ENCODE measurements at regions not wholly inside any gene's neighbourhood (a gene's known extent, or its start where the extent isn't known, plus 50 kb on each side); places are given as distances from the start of the nearest gene placed in this dataset.
"Not testable (repeated sequence)": the region's sequence is repeated elsewhere in the genome, so short reads cannot be mapped to it uniquely, and the experiment has no call there.

DNA sequence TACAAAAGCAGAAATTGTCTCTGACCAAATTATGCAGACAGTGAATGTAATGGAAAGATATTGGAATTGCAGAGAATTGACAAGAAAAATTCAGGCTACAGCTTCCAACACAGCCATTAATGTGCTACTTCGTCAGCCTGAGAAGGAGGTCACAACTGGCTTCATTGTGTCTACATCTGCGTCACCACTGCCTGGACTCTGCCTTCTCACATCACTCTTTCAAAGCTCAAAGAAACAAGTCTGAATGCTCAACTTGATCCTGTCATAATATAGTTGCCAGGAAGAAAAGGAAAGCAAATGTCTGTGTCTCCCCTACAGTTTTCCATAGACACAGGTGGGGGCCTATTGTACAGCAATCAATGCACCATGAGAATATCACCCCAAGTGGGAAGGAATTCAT lies 806.5 kb upstream of the CDH10 start:
- no peak for DNase-seq (ENCODE audit: low read depth in 2 of 2)

DNA sequence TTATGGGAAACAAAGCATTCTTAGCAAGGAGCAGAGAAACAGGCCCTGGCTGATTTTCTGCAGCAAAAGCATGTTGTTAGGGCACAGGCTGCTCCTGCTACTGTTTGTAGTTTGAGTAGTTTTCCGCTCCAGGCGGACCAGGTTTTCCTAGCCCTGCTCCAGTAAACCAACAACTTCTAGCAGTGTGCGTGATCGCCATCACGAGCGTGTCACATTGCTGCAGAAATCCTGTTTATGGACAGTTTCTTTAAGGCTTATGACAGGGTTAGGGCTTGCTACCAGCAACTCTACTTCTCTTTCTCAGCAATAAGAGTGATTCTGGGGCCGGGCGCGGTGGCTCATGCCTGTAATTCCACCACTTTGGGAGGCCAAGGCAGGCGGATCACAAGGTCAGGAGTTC lies 803.9 kb upstream of the CDH10 start:
- DNase-seq (ENCODE audit: low read depth in 2 of 2), result no peak

DNA sequence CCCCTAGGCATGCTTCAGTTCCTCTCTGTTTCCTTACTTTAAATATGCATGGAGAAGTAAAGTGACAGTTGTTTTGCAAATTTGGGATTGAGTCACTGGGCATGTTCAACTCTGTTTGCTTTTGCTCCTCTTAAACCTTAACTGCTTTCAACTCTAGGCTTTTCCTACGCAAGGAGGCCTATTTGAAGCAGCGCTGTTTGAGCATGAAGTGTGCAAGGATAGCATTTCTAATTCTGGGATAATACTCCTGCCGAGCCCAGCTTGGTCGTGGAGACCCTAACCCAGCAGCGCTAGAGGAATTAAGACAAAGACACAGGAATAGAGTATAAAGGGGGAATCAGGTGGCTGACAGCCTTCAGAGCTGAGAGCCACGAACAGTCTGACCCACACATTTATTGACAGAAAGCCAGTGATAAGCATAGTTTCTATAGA lies 803.4 kb upstream of the CDH10 start:
- DNase-seq (ENCODE audit: low read depth in 2 of 2), result no peak

DNA sequence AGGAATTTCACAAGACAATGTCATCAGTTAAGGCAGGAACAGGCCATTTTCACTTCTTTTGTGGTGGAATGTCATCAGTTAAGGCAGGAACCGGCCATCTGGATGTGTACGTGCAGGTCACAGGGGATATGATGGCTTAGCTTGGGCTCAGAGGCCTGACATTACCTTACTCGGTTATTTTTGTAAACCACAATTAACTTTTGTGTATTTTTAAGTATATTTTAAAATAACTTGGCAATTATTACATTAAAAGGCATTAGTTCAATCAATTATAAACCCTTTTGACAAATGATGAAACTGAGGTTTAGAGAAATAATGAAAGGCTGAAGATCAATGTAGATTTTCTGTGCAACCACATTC lies 801.3 kb upstream of the CDH10 start:
- not testable (repeated sequence) for DNase-seq (ENCODE audit: low read depth in 2 of 2)

DNA sequence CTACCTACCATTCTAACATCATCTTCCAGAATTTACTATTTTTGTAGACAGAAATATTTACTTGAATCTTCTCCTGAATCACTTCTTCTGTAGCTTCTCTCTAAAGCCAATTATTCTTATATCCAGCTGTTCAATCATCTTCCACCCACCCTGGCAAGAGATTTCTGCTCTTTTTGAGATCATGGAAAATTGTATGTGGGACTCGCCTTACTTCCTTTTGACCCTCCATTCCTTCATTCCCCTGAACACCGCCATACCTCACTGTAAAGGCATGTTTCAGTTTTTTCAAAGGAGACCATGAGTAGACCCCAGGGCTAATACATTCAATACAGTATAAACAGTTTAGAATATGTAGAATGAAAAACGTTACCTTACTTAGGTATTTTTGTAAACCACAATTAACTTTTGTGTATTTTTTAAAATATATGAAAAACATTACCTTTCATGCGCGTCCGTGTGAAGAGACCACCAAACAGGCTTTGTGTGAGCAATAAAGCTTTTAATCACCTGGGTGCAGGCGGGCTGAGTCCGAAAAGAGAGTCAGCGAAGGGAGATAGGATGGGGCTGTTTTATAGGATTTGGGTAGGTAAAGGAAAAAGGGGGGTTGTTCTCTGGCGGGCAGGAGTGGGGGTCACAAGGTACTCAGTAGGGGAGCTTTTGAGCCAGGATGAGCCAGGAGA lies 800.7 kb upstream of the CDH10 start:
- DNase-seq (ENCODE audit: low read depth in 2 of 2), result not testable (repeated sequence)

DNA sequence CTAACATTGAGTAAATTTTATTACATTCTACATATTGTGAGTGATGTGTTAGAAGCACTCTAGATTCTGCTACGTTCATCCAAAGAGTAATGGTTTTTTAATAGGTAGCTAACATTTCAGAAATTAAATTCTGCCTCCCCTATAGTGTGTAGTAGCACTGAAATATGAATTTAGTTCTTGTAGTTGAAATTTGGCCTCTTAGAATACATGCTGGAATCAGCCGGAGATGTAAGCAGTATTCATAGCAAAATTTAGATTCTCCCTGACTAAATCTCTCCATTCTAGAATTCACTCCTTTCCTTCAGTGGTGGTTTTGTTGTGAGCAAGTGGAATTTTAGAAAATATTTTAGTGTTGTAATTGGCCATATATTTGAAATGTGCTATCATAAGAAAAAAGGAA lies 799.9 kb upstream of the CDH10 start:
- DNase-seq (ENCODE audit: low read depth in 2 of 2), result no peak

DNA sequence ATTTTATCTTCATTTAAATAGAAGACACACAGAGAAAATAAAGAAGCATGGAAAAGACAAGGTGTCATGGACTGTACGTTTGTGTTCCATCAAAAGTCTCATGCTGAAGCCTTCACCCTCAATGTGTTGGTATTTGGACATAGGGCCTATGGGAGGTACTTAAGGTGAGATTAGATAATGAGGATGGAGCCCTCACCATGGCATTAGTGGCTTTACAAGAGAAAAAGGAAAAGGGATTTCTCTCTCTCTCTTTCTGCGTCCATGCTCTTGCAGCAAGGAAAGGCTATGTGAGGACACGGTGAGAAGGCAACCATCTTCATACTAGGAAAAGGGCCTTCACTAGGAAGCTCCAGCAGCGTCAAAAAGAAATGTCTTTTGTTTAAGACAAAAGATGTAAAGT lies 797.0 kb upstream of the CDH10 start:
- no peak for DNase-seq (ENCODE audit: low read depth in 2 of 2)

DNA sequence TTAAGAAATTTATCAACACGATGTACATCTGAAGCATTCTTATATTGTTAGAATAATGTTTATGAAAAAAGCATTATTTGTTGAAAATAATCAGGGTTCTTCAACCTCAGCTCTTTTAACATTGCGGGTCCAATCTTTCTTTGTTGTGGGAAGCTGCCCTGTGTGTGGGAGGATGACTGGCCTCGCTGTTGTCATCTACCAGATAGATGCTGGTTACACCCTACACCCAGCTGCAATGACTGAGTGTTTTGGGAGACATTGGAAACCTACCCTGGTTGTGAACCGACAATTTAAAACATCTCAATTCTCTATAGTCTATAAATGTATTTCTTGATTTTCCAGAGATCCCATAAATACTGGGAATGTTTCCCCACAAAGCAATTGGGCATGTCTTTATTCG lies 794.2 kb upstream of the CDH10 start:
- DNase-seq (ENCODE audit: low read depth in 2 of 2), result no peak

DNA sequence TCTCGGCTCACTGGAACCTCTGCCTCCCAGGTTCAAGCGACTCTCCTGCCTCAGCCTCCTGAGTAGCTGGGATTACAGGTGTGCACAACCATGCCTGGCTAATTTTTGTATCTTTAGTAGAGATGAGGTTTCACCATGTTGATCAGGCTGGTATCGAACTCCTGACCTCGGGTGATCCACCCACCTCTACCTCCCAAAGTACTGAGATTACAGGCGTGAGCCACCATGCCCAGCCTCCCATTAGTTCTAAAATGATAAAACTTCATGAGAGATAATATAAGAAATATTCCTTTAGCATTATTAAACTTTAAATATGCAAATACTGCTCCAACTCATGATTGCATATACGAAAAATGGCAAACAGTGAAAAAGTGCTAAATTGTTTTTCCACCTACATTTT lies 793.6 kb upstream of the CDH10 start:
- DNase-seq (ENCODE audit: low read depth in 2 of 2), result not testable (repeated sequence)

DNA sequence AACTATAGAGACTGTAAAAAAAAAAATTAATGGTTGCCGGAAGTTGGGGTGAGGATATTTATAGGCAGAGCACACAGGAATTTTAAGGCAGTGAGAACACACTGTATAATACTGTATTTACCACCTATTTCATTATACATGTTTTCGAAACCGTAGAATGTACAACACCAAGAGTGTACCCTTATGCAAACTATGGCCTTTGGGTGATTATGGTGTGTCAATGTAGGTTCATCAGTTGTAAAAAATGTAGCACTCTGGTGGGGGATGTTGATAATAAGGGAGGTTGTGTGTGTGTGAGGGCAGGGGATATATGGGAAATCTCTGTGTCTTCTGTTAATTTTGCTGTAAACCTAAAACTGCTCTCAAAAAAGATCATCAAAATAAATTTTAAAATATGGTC lies 791.7 kb upstream of the CDH10 start:
- no peak for DNase-seq (ENCODE audit: low read depth in 2 of 2)

DNA sequence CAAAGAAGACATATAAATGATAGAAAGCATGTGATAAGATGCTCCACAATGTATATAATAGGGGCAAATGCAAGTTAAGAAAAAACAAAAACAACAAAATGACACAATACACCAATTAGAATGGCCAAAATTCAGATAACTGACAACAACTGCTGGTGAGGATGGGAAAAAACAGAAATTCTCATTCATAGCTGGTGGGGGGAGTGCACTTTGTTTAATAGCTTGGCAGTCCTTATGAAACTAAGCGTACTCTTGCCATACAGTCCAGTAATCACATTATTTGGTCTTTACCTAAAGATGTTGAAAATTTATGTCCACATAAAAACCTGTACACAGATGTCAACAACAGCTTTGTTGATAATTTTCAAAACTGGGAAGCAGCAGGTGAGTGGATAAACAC lies 791.1 kb upstream of the CDH10 start:
- no peak for DNase-seq (ENCODE audit: low read depth in 2 of 2)

DNA sequence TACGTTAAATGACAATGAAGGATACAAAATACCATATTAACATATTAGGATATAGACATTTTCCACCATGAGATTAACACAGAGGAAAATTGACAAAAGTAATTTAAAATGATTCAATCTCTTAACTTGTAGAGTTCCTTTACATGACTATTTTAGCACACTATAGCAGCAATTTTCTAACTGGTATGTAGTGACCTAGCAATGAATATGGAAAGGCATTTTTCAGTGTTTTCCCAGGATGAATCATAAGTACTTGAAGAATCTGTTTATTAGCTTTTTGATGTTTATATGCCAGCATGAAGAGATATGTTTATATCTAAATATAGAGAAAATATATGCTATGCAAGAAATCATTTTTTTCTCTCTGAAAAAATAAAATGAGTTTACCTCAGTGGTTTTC lies 782.5 kb upstream of the CDH10 start:
- no peak for DNase-seq (ENCODE audit: low read depth in 2 of 2)

DNA sequence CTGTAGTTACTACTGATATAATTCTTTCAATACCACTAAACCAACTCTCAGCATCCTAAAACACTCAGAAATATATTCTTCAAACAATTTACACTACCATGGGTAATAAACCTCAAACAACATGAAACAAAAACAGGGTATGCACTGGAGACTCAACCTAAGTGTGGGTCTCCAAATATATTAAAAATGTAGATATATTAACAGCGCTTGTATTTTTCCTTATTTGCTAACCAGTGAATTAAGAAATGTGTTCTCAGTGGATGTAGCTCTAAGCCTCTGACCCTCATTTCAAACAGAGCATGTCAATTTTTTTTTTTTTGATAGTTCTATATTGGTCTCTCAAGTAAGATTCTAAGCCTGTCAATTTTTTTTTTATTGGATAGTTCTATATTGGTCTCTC lies 778.5 kb upstream of the CDH10 start:
- no peak for DNase-seq (ENCODE audit: low read depth in 2 of 2)

DNA sequence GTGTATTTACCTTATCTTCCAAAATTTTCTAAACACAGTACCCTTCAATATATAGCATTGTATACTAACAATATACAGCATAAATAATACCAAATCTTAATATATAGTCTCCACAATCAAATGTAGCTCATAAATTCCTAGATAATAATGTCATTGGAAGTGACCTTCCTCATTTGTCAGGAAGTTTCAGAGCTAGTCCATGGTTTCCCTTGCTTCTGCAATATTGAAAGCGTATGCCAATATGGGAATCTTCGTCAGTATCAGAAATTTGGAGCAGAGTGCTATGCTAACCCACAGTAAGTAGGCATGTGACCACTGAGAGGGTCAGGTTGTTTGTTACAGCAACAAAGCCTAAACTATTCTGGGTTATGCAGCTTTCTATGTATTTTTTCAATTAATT lies 774.9 kb upstream of the CDH10 start:
- DNase-seq (ENCODE audit: low read depth in 2 of 2), result no peak

DNA sequence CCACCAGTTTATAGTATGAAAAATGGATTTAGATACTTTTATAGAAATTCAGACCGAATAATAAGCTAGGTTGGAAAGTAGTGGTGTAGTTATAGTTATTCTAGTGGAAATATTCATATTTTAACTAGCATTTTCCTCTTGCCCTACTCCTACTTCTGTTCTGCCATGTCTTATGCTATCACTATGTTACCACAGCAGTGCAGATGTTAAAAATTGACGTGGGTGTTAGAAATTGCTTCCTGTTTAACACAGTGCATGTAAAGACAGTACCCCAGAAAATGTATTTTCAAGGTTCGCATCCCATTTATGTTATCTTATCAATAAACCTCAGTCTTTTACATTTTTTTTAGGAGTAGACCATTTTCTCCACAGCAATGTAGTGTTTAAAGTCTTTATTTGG lies 774.2 kb upstream of the CDH10 start:
- no peak for DNase-seq (ENCODE audit: low read depth in 2 of 2)

DNA sequence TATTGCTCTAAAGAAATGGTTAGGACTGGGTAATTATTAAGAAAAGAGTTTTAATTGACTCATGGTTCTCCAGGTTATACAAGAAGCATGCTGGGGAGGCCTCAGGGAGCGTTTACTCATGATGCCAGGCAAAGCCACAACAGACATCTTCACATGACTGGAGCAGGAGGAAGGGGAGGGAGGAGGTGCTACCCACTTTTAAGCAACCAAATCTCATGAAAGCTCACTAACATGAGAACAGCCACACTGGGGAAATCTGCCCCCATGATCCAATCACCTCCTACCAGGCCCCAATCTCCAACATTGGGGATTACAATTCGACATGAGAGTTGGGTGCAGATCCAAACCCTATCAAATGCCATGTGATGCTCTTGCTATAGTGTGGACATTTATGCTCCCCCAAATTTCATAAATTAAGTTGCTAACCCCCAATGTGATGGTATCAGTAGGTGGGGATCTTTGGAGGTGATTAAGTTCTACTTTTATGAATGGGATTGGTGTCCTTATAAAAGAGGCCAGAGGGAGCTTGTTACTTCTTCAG lies 773.6 kb upstream of the CDH10 start:
- DNase-seq (ENCODE audit: low read depth in 2 of 2), result no peak

DNA sequence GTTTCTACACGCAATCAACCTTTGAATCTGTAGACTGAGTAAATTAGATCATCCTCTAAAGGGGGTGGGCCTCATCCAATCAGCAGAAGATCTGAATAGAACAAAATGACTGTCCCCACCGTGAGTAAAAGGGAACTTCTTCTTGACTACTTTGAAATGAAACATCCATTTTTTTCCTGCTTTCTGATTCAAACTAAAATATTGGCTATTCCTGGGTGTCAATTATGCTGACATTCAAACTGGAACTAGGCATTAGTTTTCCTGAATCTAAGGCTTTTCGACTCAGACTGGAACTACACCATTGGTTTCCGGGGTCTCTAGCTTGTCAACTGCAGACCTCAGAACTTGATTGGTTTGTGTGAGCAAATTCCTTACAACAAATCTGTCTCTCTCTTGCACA lies 772.2 kb upstream of the CDH10 start:
- no peak for DNase-seq (ENCODE audit: low read depth in 2 of 2)

DNA sequence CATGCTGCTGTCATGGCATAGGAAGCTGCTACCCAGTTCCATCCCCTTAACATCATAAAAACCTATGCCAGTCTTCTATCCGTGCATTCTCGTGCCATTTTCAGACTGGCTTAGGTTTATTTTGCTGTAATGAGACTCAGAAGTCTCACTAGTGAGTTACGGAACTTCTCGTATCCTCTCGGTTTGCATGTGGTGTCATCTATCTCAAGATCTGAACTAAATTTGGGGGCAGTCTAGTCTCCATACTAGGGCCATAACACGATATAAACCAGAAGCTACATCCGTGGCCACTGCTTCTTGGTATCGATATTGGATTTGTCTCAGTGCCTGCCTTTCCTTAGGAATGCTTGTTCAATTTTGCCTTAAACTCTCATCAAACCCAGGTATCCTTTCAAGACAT lies 771.2 kb upstream of the CDH10 start:
- no peak for DNase-seq (ENCODE audit: low read depth in 2 of 2)

DNA sequence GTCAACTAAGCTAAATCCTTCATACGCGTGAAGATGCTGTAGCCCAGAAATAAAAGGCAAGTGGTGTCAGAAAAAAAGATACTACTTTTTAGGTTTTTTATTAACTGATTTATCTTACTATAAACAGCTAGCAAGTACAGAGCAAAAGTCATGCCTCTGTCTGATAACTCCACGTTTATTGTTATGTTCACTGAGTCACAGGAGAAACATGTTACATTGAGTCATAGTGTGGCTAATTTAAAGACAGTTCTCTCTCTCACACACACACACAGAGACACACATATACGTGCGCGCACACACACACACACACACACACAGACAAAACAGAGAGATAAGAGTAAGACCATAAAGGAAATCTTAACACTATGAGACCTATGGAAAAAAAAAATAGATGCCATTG lies 770.0 kb upstream of the CDH10 start:
- no peak for DNase-seq (ENCODE audit: low read depth in 2 of 2)

DNA sequence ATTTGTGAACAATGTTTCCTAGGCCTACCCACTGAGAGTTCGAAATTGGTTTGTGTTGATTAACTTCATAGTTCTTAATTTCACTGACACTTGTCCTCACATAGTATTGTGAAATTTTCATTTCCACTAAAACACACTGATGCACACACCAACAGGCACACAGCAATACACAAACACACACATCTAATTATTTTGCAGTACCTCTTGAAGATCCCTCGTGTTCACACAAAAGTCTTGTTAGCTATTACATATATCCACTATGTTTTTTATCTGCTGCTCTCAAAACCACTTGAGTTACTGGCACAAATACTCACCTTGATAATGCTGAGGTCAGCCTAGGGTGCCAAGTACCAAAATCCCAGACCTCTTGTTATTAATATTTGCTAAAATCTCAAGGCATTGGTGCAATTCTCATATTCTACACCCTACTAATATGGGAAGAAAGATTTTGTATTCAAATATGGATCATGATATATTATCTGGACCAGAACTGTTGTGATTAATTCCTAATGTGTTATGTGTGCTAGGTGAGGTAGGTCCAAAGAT lies 767.4 kb upstream of the CDH10 start:
- DNase-seq (ENCODE audit: low read depth in 2 of 2), result no peak

DNA sequence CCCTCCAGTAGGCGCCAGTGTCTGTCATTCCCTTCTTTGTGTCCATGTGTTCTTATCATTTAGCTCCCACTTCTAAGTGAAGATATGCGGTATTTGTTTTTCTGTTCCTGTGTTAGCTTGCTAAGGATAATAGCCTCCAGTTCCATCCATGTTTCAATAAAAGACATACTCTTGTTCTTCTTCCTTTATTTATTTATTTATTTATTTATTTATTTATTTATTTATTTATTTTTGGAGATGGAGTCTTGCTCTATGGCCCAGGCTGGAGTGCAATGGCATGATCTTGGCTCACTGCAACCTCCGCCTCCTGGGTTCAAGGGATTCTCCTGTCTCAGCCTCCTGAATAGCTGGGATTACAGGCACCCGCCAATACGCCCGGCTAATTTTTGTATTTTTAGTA lies 762.6 kb upstream of the CDH10 start:
- DNase-seq (ENCODE audit: low read depth in 2 of 2), result not testable (repeated sequence)

DNA sequence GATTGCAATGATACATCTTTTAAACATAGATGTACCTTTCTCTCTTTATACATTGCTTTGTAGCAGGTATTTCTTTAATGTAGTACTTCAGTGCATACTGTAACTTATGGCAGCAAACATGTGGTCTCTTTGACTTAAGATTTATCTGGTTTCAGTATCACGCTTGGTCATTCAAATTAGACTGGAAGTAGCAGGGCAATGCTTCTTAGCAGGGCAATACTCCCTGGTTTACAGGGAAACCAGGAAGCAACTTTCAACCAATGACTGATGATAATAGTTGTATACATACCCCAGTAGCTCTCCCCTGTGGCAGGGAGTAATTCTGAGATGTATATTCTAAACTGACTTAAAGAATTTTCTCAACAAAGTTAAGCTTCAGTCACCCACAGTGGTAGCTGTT lies 761.1 kb upstream of the CDH10 start:
- DNase-seq (ENCODE audit: low read depth in 2 of 2), result no peak

DNA sequence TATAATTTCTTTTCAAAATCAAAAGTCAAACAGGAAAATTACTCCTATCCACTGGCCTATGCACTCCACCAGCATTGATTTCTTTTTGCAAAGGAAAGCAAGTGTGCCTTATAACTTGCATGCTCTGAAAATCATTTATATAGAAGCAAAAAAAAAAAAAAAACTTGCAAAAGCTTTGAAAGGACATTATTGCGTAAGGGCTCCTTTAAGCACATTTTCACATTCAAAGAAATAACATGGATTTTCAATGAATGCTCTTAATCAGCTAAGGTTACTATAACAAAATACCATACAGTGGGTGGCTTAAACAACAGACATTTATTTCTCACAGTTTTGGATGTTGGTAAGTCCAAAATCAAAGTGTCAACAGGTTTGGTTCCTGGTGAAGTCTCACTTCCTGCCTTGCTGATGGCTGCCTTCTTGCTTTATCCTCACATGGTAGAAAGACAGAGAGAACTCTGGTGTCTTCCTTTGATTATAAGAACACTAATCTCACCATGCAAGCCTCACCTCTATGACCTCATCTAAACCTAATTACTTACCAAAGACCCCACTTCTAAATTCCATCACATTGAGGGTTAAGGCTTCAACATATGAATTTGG lies 755.2 kb upstream of the CDH10 start:
- DNase-seq (ENCODE audit: low read depth in 2 of 2), result no peak

DNA sequence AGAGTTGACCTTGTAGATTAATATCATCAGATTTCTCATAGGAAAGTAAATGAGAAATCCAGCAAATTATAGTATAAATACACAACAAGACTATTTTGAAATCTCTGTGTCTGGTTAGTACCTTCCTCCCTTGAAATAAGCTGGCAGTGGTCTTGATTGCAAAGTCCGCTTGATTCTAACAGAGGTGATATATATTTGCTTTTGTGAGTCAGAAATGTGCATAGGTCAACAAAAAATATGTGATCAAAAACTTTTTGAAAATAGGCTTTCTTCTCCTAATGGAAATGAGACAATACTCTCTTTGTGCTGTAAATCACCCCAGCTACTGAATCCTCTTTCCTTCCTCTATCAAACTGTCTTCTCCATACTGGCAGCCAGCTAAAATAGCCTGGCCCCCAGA lies 749.2 kb upstream of the CDH10 start:
- no peak for DNase-seq (ENCODE audit: low read depth in 2 of 2)

Measured in fibroblast of skin of left biceps (primary cell).